ENCODE measurements at regions not wholly inside any gene's neighbourhood (a gene's known extent, or its start where the extent isn't known, plus 50 kb on each side); places are given as distances from the start of the nearest gene placed in this dataset.
"Not testable (repeated sequence)": the region's sequence is repeated elsewhere in the genome, so short reads cannot be mapped to it uniquely, and the experiment has no call there.

GRCh38 chr21:10325546-10325945 lies 195.8 kb upstream of the TPTE start:
- H3K27me3 ChIP-seq; H3K36me3 ChIP-seq; H3K4me1 ChIP-seq; H3K4me3 ChIP-seq; intact Hi-C loops (cut with DNase I; ENCODE audit: low total_unique reads); H3K27ac ChIP-seq: not testable (repeated sequence)
- H3K9me3 ChIP-seq: peaks cover 5 to 24% (median 19%) of the 10 kb centered on the region in 3 donors
- DNase-seq: peak in 1 of 2 donors; percentile 85

GRCh38 chr21:10326146-10326545 lies 195.2 kb upstream of the TPTE start:
- DNase-seq; H3K27ac ChIP-seq; H3K36me3 ChIP-seq; H3K27me3 ChIP-seq; H3K4me1 ChIP-seq; H3K4me3 ChIP-seq; intact Hi-C loops (cut with DNase I; ENCODE audit: low total_unique reads): not testable (repeated sequence)
- peaks cover 5 to 26% (median 25%) of the 10 kb centered on the region in 3 donors for H3K9me3 ChIP-seq

GRCh38 chr21:10328646-10329045 lies 192.7 kb upstream of the TPTE start:
- H3K4me1 ChIP-seq; intact Hi-C loops (cut with DNase I; ENCODE audit: low total_unique reads); H3K36me3 ChIP-seq; H3K27me3 ChIP-seq; H3K27ac ChIP-seq; H3K4me3 ChIP-seq: not testable (repeated sequence)
- DNase-seq: peak in 1 of 2 donors; percentile 71
- peaks cover 5 to 34% (median 28%) of the 10 kb centered on the region in 3 donors for H3K9me3 ChIP-seq

GRCh38 chr21:10330641-10331119 lies 190.7 kb upstream of the TPTE start:
- H3K4me1 ChIP-seq; intact Hi-C loops (cut with DNase I; ENCODE audit: low total_unique reads); H3K27ac ChIP-seq; H3K36me3 ChIP-seq; H3K27me3 ChIP-seq; H3K4me3 ChIP-seq: not testable (repeated sequence)
- H3K9me3 ChIP-seq: peaks cover 5 to 30% (median 28%) of the 10 kb centered on the region in 3 donors
- DNase-seq: peak in 1 of 2 donors; percentile 75

GRCh38 chr21:10331134-10331533 lies 190.2 kb upstream of the TPTE start:
- H3K36me3 ChIP-seq; H3K27ac ChIP-seq; H3K4me3 ChIP-seq; intact Hi-C loops (cut with DNase I; ENCODE audit: low total_unique reads); H3K27me3 ChIP-seq; H3K4me1 ChIP-seq: not testable (repeated sequence)
- peak in 1 of 2 donors; percentile 67 for DNase-seq
- peaks cover 5 to 29% (median 27%) of the 10 kb centered on the region in 3 donors for H3K9me3 ChIP-seq

- not testable (repeated sequence) for DNase-seq, H3K36me3 ChIP-seq
- peaks cover 0 to 22% (median 20%) of the 10 kb centered on the region in 3 donors for H3K9me3 ChIP-seq
These were observed 188.4 kb upstream of the TPTE start for GRCh38 chr21:10332935-10333334.

GRCh38 chr21:10334391-10334790 lies 187.0 kb upstream of the TPTE start:
- H3K9me3 ChIP-seq: peaks cover 0 to 16% (median 15%) of the 10 kb centered on the region in 3 donors
- peak in 1 of 2 donors; percentile 60 for DNase-seq
- intact Hi-C loops (cut with DNase I; ENCODE audit: low total_unique reads); H3K27ac ChIP-seq; H3K36me3 ChIP-seq; H3K27me3 ChIP-seq; H3K4me3 ChIP-seq; H3K4me1 ChIP-seq: not testable (repeated sequence)

More at GRCh38 chr21:10332935-10333334, 188.4 kb upstream of the TPTE start:
- H3K27ac ChIP-seq; H3K4me3 ChIP-seq; H3K4me1 ChIP-seq; intact Hi-C loops (cut with DNase I; ENCODE audit: low total_unique reads); H3K27me3 ChIP-seq: not testable (repeated sequence)

- intact Hi-C loops (cut with DNase I; ENCODE audit: low total_unique reads); H3K27me3 ChIP-seq; H3K4me1 ChIP-seq; H3K4me3 ChIP-seq; H3K36me3 ChIP-seq; H3K27ac ChIP-seq: not testable (repeated sequence)
- H3K9me3 ChIP-seq: peaks cover 0 to 19% (median 18%) of the 10 kb centered on the region in 3 donors
- DNase-seq: peak in 1 of 2 donors; percentile 67
These were observed 179.0 kb upstream of the TPTE start for GRCh38 chr21:10342261-10342956.

- H3K36me3 ChIP-seq; H3K27ac ChIP-seq; intact Hi-C loops (cut with DNase I; ENCODE audit: low total_unique reads); H3K27me3 ChIP-seq; H3K4me1 ChIP-seq; H3K4me3 ChIP-seq: not testable (repeated sequence)
- peak in 1 of 2 donors; percentile 76 for DNase-seq
- H3K9me3 ChIP-seq: peaks cover 0 to 27% (median 27%) of the 10 kb centered on the region in 3 donors
These were observed 178.0 kb upstream of the TPTE start for GRCh38 chr21:10343146-10343935.

GRCh38 chr21:10344266-10344665 lies 177.1 kb upstream of the TPTE start:
- H3K4me1 ChIP-seq; intact Hi-C loops (cut with DNase I; ENCODE audit: low total_unique reads); H3K27me3 ChIP-seq; H3K36me3 ChIP-seq; H3K27ac ChIP-seq; H3K4me3 ChIP-seq: not testable (repeated sequence)
- DNase-seq: peak in 1 of 2 donors; percentile 63
- peaks cover 0 to 36% (median 27%) of the 10 kb centered on the region in 3 donors for H3K9me3 ChIP-seq

GRCh38 chr21:10345178-10345612 lies 176.2 kb upstream of the TPTE start:
- H3K4me1 ChIP-seq; H3K27me3 ChIP-seq; H3K4me3 ChIP-seq; H3K27ac ChIP-seq; H3K36me3 ChIP-seq; intact Hi-C loops (cut with DNase I; ENCODE audit: low total_unique reads): not testable (repeated sequence)
- H3K9me3 ChIP-seq: peaks cover 0 to 43% (median 27%) of the 10 kb centered on the region in 3 donors
- peak in 1 of 2 donors; percentile 66 for DNase-seq

- H3K4me1 ChIP-seq; H3K4me3 ChIP-seq; H3K27me3 ChIP-seq; H3K27ac ChIP-seq; intact Hi-C loops (cut with DNase I; ENCODE audit: low total_unique reads); H3K36me3 ChIP-seq: not testable (repeated sequence)
- peaks cover 0 to 43% (median 27%) of the 10 kb centered on the region in 3 donors for H3K9me3 ChIP-seq
- DNase-seq: peak in 1 of 2 donors; percentile 63
These were observed 175.1 kb upstream of the TPTE start for GRCh38 chr21:10346249-10346648.

- H3K27me3 ChIP-seq; H3K4me3 ChIP-seq; H3K36me3 ChIP-seq; H3K27ac ChIP-seq; intact Hi-C loops (cut with DNase I; ENCODE audit: low total_unique reads); H3K4me1 ChIP-seq: not testable (repeated sequence)
- H3K9me3 ChIP-seq: peaks cover 0 to 43% (median 27%) of the 10 kb centered on the region in 3 donors
- DNase-seq: peak in 1 of 2 donors; percentile 73
These were observed 174.3 kb upstream of the TPTE start for GRCh38 chr21:10346933-10347615.
